ENCODE measurements at regions not wholly inside any gene's neighbourhood (a gene's known extent, or its start where the extent isn't known, plus 50 kb on each side); places are given as distances from the start of the nearest gene placed in this dataset.

DNA sequence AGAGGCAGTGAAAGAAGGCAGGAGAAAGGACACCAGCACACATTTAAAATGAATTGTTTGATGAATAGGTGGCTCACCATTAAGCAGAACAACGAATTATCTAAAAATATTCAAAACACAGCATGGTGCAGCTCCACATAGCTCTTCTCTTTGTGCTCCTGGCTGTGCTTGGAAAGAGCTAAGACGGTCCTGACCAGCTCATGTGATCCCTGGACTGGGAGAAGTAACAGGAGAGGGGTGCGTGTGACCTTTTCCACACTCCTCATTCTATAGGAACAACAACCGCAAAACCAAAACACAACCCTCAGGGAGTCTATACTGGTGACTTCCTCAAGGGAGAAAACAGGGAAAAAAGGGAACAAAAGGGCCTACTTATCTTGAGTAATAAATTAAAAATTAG, 140.5 kb downstream of the DIRAS2 start:
- TF ChIP-seq CTCF (IDR thresholded peaks at IDR 0.05; ENCODE audit: low read length), result no peak
- TF ChIP-seq EZH2 (optimal IDR thresholded peaks at IDR 0.05; ENCODE audit: low read depth, low read length), result no peak
